A673 (cell line): ENCODE measurements at regions not wholly inside any gene's neighbourhood (a gene's known extent, or its start where the extent isn't known, plus 50 kb on each side); places are given as distances from the start of the nearest gene placed in this dataset.

Source experiments
- EZH2 ChIP-seq: fragments of 200-600 bp; sonication (generic); IDR thresholded peaks from 2 replicates; pipeline ENCODE4 v1.6.1; 2017; ENCODE audit warnings: borderline replicate concordance, low read depth, mild to moderate bottlenecking, mixed read lengths, antibody characterized with exemption, low read length; ENCODE audit not compliant: poor library complexity, severe bottlenecking
- TF ChIP-seq, protein P1 (sequence below): fragments of 300-800, 200-600 bp; sonication (generic); conservative IDR thresholded peaks from 2 replicates; pipeline ENCODE4 v1.5.1; 2017; ENCODE audit warnings: low read depth, mild to moderate bottlenecking, antibody characterized with exemption, low read length, moderate library complexity, mixed read lengths

DNA sequence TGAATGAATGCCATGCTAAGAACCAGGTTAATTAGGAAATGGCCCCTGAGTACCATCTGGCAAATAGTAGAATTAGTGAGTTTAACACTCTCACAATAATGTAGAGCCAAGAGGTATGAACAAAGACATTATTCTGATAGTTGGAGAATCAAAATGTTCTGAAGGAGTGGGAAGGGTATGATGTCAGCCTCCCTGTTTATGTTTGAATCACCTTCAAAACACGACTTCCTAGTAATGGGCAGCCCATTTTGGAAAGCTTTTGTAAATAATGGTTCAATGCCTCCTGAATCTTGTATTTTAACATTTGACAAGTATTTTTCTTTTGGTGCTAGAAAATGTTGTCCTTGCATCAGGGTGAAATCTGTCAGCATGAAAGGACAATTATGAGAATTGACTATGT is 108.3 kb downstream of the DSEL start:
- no peak for TF ChIP-seq EZH2
- TF ChIP-seq, protein P1, sequence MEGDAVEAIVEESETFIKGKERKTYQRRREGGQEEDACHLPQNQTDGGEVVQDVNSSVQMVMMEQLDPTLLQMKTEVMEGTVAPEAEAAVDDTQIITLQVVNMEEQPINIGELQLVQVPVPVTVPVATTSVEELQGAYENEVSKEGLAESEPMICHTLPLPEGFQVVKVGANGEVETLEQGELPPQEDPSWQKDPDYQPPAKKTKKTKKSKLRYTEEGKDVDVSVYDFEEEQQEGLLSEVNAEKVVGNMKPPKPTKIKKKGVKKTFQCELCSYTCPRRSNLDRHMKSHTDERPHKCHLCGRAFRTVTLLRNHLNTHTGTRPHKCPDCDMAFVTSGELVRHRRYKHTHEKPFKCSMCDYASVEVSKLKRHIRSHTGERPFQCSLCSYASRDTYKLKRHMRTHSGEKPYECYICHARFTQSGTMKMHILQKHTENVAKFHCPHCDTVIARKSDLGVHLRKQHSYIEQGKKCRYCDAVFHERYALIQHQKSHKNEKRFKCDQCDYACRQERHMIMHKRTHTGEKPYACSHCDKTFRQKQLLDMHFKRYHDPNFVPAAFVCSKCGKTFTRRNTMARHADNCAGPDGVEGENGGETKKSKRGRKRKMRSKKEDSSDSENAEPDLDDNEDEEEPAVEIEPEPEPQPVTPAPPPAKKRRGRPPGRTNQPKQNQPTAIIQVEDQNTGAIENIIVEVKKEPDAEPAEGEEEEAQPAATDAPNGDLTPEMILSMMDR, result no peak
